ENCODE measurements at regions not wholly inside any gene's neighbourhood (a gene's known extent, or its start where the extent isn't known, plus 50 kb on each side); places are given as distances from the start of the nearest gene placed in this dataset.
"Not testable (repeated sequence)": the region's sequence is repeated elsewhere in the genome, so short reads cannot be mapped to it uniquely, and the experiment has no call there.

GRCh38 chr2:36290306-36290856 lies 65.2 kb upstream of the CRIM1 start:
- POLR2A ChIA-PET, result no interaction called here
- no peak for ATAC-seq (ENCODE audit: low read depth)

DNA sequence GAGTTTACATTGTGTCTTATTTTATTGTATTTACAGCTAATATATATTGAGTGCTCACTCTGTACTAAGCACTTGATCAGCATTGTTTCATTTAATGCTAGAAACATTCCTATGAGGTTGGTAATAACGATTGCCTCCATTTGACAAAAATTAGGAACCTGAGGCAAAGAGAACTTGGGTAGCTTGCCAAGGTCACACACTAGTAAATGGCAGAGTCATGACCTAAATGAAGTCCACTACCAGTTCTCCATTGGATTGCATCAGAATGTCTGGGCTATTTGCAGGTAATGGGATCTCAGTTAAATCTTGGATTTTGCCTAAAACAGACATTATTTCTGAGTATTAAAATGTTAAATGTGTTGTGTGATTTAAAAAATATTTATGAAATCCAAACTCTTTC lies 65.8 kb upstream of the CRIM1 start:
- POLR2A ChIA-PET, result no interaction called here
- ATAC-seq (ENCODE audit: low read depth) (no peak), DNase-seq (no peak)
- no peaks in the 10 kb centered on the region for H3K4me1 Mint-ChIP-seq
- peaks cover under 1% of the 10 kb centered on the region for H3K9me3 Mint-ChIP-seq
- no peaks in the 10 kb centered on the region for H3K36me3 Mint-ChIP-seq (ENCODE audit: low read depth)
- intact Hi-C loops (cut with micrococcal nuclease), result no loop called here
- H3K27ac Mint-ChIP-seq, result no peak overlapping the region
- TF ChIP-seq, protein P1, sequence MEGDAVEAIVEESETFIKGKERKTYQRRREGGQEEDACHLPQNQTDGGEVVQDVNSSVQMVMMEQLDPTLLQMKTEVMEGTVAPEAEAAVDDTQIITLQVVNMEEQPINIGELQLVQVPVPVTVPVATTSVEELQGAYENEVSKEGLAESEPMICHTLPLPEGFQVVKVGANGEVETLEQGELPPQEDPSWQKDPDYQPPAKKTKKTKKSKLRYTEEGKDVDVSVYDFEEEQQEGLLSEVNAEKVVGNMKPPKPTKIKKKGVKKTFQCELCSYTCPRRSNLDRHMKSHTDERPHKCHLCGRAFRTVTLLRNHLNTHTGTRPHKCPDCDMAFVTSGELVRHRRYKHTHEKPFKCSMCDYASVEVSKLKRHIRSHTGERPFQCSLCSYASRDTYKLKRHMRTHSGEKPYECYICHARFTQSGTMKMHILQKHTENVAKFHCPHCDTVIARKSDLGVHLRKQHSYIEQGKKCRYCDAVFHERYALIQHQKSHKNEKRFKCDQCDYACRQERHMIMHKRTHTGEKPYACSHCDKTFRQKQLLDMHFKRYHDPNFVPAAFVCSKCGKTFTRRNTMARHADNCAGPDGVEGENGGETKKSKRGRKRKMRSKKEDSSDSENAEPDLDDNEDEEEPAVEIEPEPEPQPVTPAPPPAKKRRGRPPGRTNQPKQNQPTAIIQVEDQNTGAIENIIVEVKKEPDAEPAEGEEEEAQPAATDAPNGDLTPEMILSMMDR (IDR thresholded peaks at IDR 0.05), result no peak
- no peak overlapping the region for H3K4me3 Mint-ChIP-seq
- CTCF ChIA-PET, result no interaction called here
- no peaks in the 10 kb centered on the region for H3K27me3 Mint-ChIP-seq

More at GRCh38 chr2:36290306-36290856, 65.2 kb upstream of the CRIM1 start:
- DNase-seq, result no peak
- TF ChIP-seq, protein P1 (IDR thresholded peaks at IDR 0.05), result no peak
- CTCF ChIA-PET, result no interaction called here
- H3K4me1 Mint-ChIP-seq, result no peaks in the 10 kb centered on the region
- no peaks in the 10 kb centered on the region for H3K36me3 Mint-ChIP-seq (ENCODE audit: low read depth)
- H3K27me3 Mint-ChIP-seq, result no peaks in the 10 kb centered on the region
- H3K9me3 Mint-ChIP-seq, result no peaks in the 10 kb centered on the region
- intact Hi-C loops (cut with micrococcal nuclease), result no loop called here
- H3K27ac Mint-ChIP-seq, result no peak overlapping the region
- no peak overlapping the region for H3K4me3 Mint-ChIP-seq

- intact Hi-C loops (cut with micrococcal nuclease), result no loop called here
- POLR2A ChIA-PET, result no interaction called here
- peaks cover 7% of the 10 kb centered on the region for H3K9me3 Mint-ChIP-seq
- no peaks in the 10 kb centered on the region for H3K36me3 Mint-ChIP-seq (ENCODE audit: low read depth)
- DNase-seq (no peak), ATAC-seq (ENCODE audit: low read depth) (no peak)
- no peak overlapping the region for H3K4me3 Mint-ChIP-seq
- CTCF ChIA-PET, result no interaction called here
- H3K4me1 Mint-ChIP-seq, result no peaks in the 10 kb centered on the region
- H3K27me3 Mint-ChIP-seq, result no peaks in the 10 kb centered on the region
- TF ChIP-seq, protein P1 (IDR thresholded peaks at IDR 0.05), result no peak
- no peak overlapping the region for H3K27ac Mint-ChIP-seq
Measured at GRCh38 chr2:36287363-36288275, 68.0 kb upstream of the CRIM1 start.

- peaks cover 21% of the 10 kb centered on the region for H3K9me3 Mint-ChIP-seq
- CTCF ChIA-PET; H3K27me3 Mint-ChIP-seq; H3K27ac Mint-ChIP-seq; H3K4me3 Mint-ChIP-seq; H3K4me1 Mint-ChIP-seq; DNase-seq; ATAC-seq (ENCODE audit: low read depth); intact Hi-C loops (cut with micrococcal nuclease); POLR2A ChIA-PET; H3K36me3 Mint-ChIP-seq (ENCODE audit: low read depth): not testable (repeated sequence)
Measured at GRCh38 chr2:36279506-36279905, 76.1 kb upstream of the CRIM1 start.

- no peak overlapping the region for H3K27ac Mint-ChIP-seq
- ChIA-PET POLR2A (no interaction called here), CTCF (no interaction called here)
- TF ChIP-seq, protein P1 (IDR thresholded peaks at IDR 0.05), result no peak
- DNase-seq (no peak), ATAC-seq (ENCODE audit: low read depth) (no peak)
- H3K9me3 Mint-ChIP-seq, result peaks cover 17% of the 10 kb centered on the region
- no peaks in the 10 kb centered on the region for H3K36me3 Mint-ChIP-seq (ENCODE audit: low read depth)
- no peaks in the 10 kb centered on the region for H3K4me1 Mint-ChIP-seq
- peaks cover 2% of the 10 kb centered on the region for H3K27me3 Mint-ChIP-seq
- no peak overlapping the region for H3K4me3 Mint-ChIP-seq
- intact Hi-C loops (cut with micrococcal nuclease), result no loop called here
Measured at GRCh38 chr2:36277881-36278523, 77.6 kb upstream of the CRIM1 start.

All from activated B cell treated with CpG ODN at 0.5 μM for 24 hours (primary cell).